SU-DHL-6 (cell line): ENCODE measurements at regions not wholly inside any gene's neighbourhood (a gene's known extent, or its start where the extent isn't known, plus 50 kb on each side); places are given as distances from the start of the nearest gene placed in this dataset.
"Not testable (repeated sequence)": the region's sequence is repeated elsewhere in the genome, so short reads cannot be mapped to it uniquely, and the experiment has no call there.

ENCODE experiments used
- CTCF ChIP-seq: fragments of 200-600 bp; sonication (generic); IDR thresholded peaks from one replicate; pipeline ENCODE4 v1.5.1; 2017; ENCODE audit warnings: antibody characterized with exemption, mild to moderate bottlenecking, low read length, moderate library complexity; ENCODE audit not compliant: insufficient read depth, poor library complexity, severe bottlenecking
- EZH2phosphoT487 ChIP-seq: fragments of 200-600 bp; sonication (generic), shearing (Covaris generic); conservative IDR thresholded peaks from 2 replicates; pipeline ENCODE4 v1.6.1; 2018; ENCODE audit warnings: mild to moderate bottlenecking, antibody characterized with exemption, low read length, moderate library complexity, mixed read lengths

- TF ChIP-seq CTCF, EZH2phosphoT487: not testable (repeated sequence)
These were observed 307.1 kb upstream of the PPP2R3A start for GRCh38 chr3:135658451-135658850.
